SK-N-SH (cell line): ENCODE measurements at regions not wholly inside any gene's neighbourhood (a gene's known extent, or its start where the extent isn't known, plus 50 kb on each side); places are given as distances from the start of the nearest gene placed in this dataset.

Source experiments
- CTCF ChIA-PET: fragments of 300-600, 350-600 bp; formaldehyde crosslinking; extraction: SDS; loops from one replicate; lab custom pipeline; 2021; lab: Yijun Ruan, JAX
- POLR2A ChIA-PET: fragments of 350-600 bp; sonication (Branson Sonifier 250); formaldehyde crosslinking; extraction: SDS; loops from one replicate; lab custom pipeline; 2020; ENCODE audit warnings: antibody characterized with exemption, inconsistent platforms; lab: Yijun Ruan, JAX
- DNase-seq: peaks from one replicate; pipeline ENCODE4 v3.0.0; 2012
- H2AFZ ChIP-seq: fragments of 200-600 bp; sonication (generic); 2 replicates; pipeline ENCODE4 v1.8.1; 2016; ENCODE audit warnings: antibody characterized with exemption, mild to moderate bottlenecking, low read depth
- H3F3A ChIP-seq: fragments of 200-600 bp; sonication (generic); replicated peaks from 2 replicates; pipeline ENCODE3; 2016; ENCODE audit warnings: antibody characterized with exemption, mild to moderate bottlenecking; ENCODE audit not compliant: insufficient read depth
- H3K27ac ChIP-seq, 2 experiments: fragments of 200-500 bp in 1 of 2; fragments of 200-600 bp in 1 of 2; sonication (Bioruptor generic) in 1 of 2; sonication (generic), shearing (Covaris generic) in 1 of 2; 2 replicates each; pipeline versions ENCODE4 v1.5.1 to v1.6.1; 2014 to 2016; ENCODE audit warnings: low read depth in 2 of 2, inconsistent platforms in 1 of 2, low read length in 1 of 2, mild to moderate bottlenecking in 1 of 2, mixed read lengths in 1 of 2
- H3K27me3 ChIP-seq: fragments of 200-600 bp; sonication (generic), shearing (Covaris generic); 2 replicates; pipeline ENCODE4 v1.6.1; 2016; ENCODE audit warnings: mixed run types; ENCODE audit not compliant: insufficient read depth
- H3K36me3 ChIP-seq, 2 experiments: fragments of 200-500 bp in 1 of 2; fragments of 200-600 bp in 1 of 2; sonication (Bioruptor generic) in 1 of 2; sonication (generic) in 1 of 2; replicated peaks in 1 of 2; 2 replicates each; pipeline versions ENCODE3 to v1.5.1; 2014 to 2016; ENCODE audit warnings: low read length in 1 of 2, mild to moderate bottlenecking in 1 of 2; ENCODE audit not compliant: insufficient read depth in 2 of 2, control insufficient read depth in 1 of 2
- H3K4me1 ChIP-seq, 2 experiments: fragments of 200-500 bp in 1 of 2; fragments of 200-600 bp in 1 of 2; sonication (Bioruptor generic) in 1 of 2; sonication (generic), shearing (Covaris generic) in 1 of 2; 2 replicates each; pipeline versions ENCODE4 v1.5.1 to v1.6.1; 2014 to 2016; ENCODE audit warnings: low read depth in 1 of 2, low read length in 1 of 2, mixed run types in 1 of 2; ENCODE audit not compliant: insufficient read depth in 2 of 2, control insufficient read depth in 1 of 2
- H3K4me2 ChIP-seq: fragments of 200-600 bp; sonication (generic), shearing (Covaris generic); 2 replicates; pipeline ENCODE4 v1.6.1; 2017; ENCODE audit warnings: mixed run types
- H3K4me3 ChIP-seq, 2 experiments: fragments of 200-500 bp in 1 of 2; fragments of 200-600 bp in 1 of 2; sonication (Bioruptor generic) in 1 of 2; sonication (generic), shearing (Covaris generic) in 1 of 2; 2 replicates each; pipeline versions ENCODE4 v1.5.1 to v1.8.1; 2014 to 2016; ENCODE audit warnings: low read depth in 2 of 2, inconsistent platforms in 1 of 2, low read length in 1 of 2, mild to moderate bottlenecking in 1 of 2, mixed read lengths in 1 of 2, moderate library complexity in 1 of 2
- H3K79me2 ChIP-seq: fragments of 200-600 bp; sonication (generic); 2 replicates; pipeline ENCODE4 v1.8.1; 2017; ENCODE audit warnings: mild to moderate bottlenecking; ENCODE audit not compliant: insufficient read depth
- H3K9ac ChIP-seq: fragments of 200-600 bp; sonication (generic); 2 replicates; pipeline ENCODE4 v1.6.1; 2017; ENCODE audit warnings: mixed run types
- H3K9me2 ChIP-seq: fragments of 200-600 bp; sonication (generic); 2 replicates; pipeline ENCODE4 v1.6.1; 2017; ENCODE audit warnings: mixed run types
- H3K9me3 ChIP-seq: fragments of 200-600 bp; sonication (generic); 2 replicates; pipeline ENCODE4 v1.6.1; 2017; ENCODE audit warnings: mixed run types, mild to moderate bottlenecking, moderate library complexity
- H4K20me1 ChIP-seq: fragments of 200-600 bp; sonication (generic); 2 replicates; pipeline ENCODE4 v1.6.1; 2017; ENCODE audit warnings: mild to moderate bottlenecking, mixed run types; ENCODE audit not compliant: insufficient read depth
- ELF1 ChIP-seq: IDR thresholded peaks from 2 replicates; pipeline ENCODE4 v1.4.0; 2012
- EP300 ChIP-seq, 2 experiments: IDR thresholded peaks; 2 replicates each; pipeline versions ENCODE4 v1.4.0 to v1.6.1; 2012; ENCODE audit warnings: borderline replicate concordance in 1 of 2, low read depth in 1 of 2, low read length in 1 of 2
- EZH2phosphoT487 ChIP-seq: fragments of 200-600 bp; sonication (generic); IDR thresholded peaks from 2 replicates; pipeline ENCODE4 v1.6.1; 2017; ENCODE audit warnings: low read depth, mixed run types, mild to moderate bottlenecking, antibody characterized with exemption, moderate library complexity, borderline replicate concordance
- FOSL2 ChIP-seq: IDR thresholded peaks from 2 replicates; pipeline ENCODE4 v1.4.0; 2012; ENCODE audit warnings: low read depth, mild to moderate bottlenecking, moderate library complexity, borderline replicate concordance
- FOXJ3 ChIP-seq: sonication (generic); formaldehyde crosslinking; IDR thresholded peaks from 2 replicates; pipeline ENCODE4 v1.5.1; 2020; ENCODE audit warnings: mild to moderate bottlenecking, missing genetic modification reagents
- FOXM1 ChIP-seq: IDR thresholded peaks from 2 replicates; pipeline ENCODE4 v1.4.0; 2012; ENCODE audit warnings: low read depth, mild to moderate bottlenecking
- GATA2 ChIP-seq: sonication (generic); formaldehyde crosslinking; IDR thresholded peaks from 2 replicates; pipeline ENCODE4 v1.5.0; 2020; ENCODE audit warnings: mild to moderate bottlenecking, missing genetic modification reagents
- IRF3 ChIP-seq: fragments of 150-350 bp; IDR thresholded peaks from 2 replicates; pipeline ENCODE4 v1.6.1; 2016; ENCODE audit warnings: mild to moderate bottlenecking, low read depth, low read length
- JUND ChIP-seq: IDR thresholded peaks from 2 replicates; pipeline ENCODE4 v1.4.0; 2012
- NFIC ChIP-seq: IDR thresholded peaks from 2 replicates; pipeline ENCODE4 v1.4.0; 2012; ENCODE audit warnings: borderline replicate concordance
- NRF1 ChIP-seq: IDR thresholded peaks from 2 replicates; pipeline ENCODE4 v1.6.1; 2012; ENCODE audit warnings: low read depth, mild to moderate bottlenecking, low read length
- RFX5 ChIP-seq: IDR thresholded peaks from 2 replicates; pipeline ENCODE4 v1.6.1; 2012; ENCODE audit warnings: mild to moderate bottlenecking, improper control_type of control experiment, low read length
- YY1 ChIP-seq: IDR thresholded peaks from 2 replicates; pipeline ENCODE4 v1.4.0; 2012; ENCODE audit warnings: low read depth, mild to moderate bottlenecking
- ZBTB33 ChIP-seq: IDR thresholded peaks from 2 replicates; pipeline ENCODE4 v1.4.0; 2012; ENCODE audit warnings: low read depth, borderline replicate concordance
- WGBS: methylation state at CpG from one replicate; pipeline ENCODE4 v1.1.6; 2017; ENCODE audit warnings: low lambda C conversion rate; 5-methylcytosine and 5-hydroxymethylcytosine counted together
- TF ChIP-seq, protein P1 (sequence below): IDR thresholded peaks from 2 replicates; pipeline ENCODE4 v1.6.1; 2012; ENCODE audit warnings: mild to moderate bottlenecking, low read depth, low read length, moderate library complexity
- TF ChIP-seq, protein P2 (sequence below): IDR thresholded peaks from 2 replicates; pipeline ENCODE4 v1.4.0; 2012; ENCODE audit warnings: low read depth
- TF ChIP-seq, protein P3 (sequence below): fragments of 200-600 bp; sonication (generic); IDR thresholded peaks from 2 replicates; pipeline ENCODE4 v1.6.1; 2017; ENCODE audit warnings: antibody characterized with exemption, mild to moderate bottlenecking, moderate library complexity

GRCh38 chr2:59077026-59077725 is 836.1 kb upstream of the FANCL start (continued):
- TF ChIP-seq, protein P1, sequence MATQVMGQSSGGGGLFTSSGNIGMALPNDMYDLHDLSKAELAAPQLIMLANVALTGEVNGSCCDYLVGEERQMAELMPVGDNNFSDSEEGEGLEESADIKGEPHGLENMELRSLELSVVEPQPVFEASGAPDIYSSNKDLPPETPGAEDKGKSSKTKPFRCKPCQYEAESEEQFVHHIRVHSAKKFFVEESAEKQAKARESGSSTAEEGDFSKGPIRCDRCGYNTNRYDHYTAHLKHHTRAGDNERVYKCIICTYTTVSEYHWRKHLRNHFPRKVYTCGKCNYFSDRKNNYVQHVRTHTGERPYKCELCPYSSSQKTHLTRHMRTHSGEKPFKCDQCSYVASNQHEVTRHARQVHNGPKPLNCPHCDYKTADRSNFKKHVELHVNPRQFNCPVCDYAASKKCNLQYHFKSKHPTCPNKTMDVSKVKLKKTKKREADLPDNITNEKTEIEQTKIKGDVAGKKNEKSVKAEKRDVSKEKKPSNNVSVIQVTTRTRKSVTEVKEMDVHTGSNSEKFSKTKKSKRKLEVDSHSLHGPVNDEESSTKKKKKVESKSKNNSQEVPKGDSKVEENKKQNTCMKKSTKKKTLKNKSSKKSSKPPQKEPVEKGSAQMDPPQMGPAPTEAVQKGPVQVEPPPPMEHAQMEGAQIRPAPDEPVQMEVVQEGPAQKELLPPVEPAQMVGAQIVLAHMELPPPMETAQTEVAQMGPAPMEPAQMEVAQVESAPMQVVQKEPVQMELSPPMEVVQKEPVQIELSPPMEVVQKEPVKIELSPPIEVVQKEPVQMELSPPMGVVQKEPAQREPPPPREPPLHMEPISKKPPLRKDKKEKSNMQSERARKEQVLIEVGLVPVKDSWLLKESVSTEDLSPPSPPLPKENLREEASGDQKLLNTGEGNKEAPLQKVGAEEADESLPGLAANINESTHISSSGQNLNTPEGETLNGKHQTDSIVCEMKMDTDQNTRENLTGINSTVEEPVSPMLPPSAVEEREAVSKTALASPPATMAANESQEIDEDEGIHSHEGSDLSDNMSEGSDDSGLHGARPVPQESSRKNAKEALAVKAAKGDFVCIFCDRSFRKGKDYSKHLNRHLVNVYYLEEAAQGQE: no peak
- no peak for TF ChIP-seq FOXJ3 (CRISPR knock-in tag)
- no peak for TF ChIP-seq FOSL2
- TF ChIP-seq EZH2phosphoT487: no peak

DNA sequence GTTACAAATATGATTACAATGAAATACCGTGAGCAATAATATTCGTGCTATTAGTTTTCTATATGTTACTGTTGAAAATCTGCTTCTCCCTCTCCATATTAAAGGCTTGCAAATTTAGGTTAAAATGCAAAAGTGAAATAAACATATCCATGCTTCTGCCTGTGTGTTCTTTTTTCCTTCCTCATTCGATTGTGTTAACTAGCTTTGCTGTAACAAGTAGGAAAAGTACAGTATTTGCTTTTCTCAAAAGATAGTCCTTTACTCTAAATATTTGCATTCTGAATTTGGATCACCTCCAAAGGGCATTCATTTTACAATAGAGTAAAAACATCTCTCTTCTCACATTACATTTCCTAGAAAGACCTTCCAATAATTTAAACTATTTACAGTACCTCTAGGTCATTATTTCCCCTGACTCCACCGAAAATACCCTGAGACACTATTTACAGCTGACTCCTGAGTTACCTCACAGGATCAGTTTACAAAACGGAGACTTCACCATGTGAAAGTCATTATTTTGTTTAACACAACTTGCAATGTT is 835.0 kb upstream of the FANCL start:
- no peak for DNase-seq
- ChIA-PET POLR2A (no interaction called here), CTCF (interaction anchor here (1.0 kb wide), 1 partner anchor 52 kb away, joined by 3 read pairs; no protein-coding TSS in a partner anchor)
- no peaks in the 10 kb centered on the region for H3K36me3 ChIP-seq
- no peaks in the 10 kb centered on the region; a peak in 1 of 4 replicates for H3K4me1 ChIP-seq
- H4K20me1 ChIP-seq: no peaks in the 10 kb centered on the region
- H2AFZ ChIP-seq: no peak overlapping the region
- no peak overlapping the region for H3K4me3 ChIP-seq
- no peaks in the 10 kb centered on the region for H3K9me2 ChIP-seq
- no peaks in the 10 kb centered on the region for H3K27me3 ChIP-seq
- no peak overlapping the region for H3K27ac ChIP-seq
- H3K79me2 ChIP-seq: no peaks in the 10 kb centered on the region
- H3K9me3 ChIP-seq: no peaks in the 10 kb centered on the region
- no peaks in the 10 kb centered on the region for H3F3A ChIP-seq
- H3K4me2 ChIP-seq: no peak overlapping the region
- H3K9ac ChIP-seq: no peak overlapping the region
- 22% methylated on average over 5 of the region's 5 CpGs for WGBS
- TF ChIP-seq JUND (no peak), NRF1 (no peak), EP300 (IDR thresholded peaks at IDR 0.05; ENCODE audit: borderline replicate concordance in 1 of 2, low read depth in 1 of 2, low read length in 1 of 2) (no peak), GATA2 (CRISPR knock-in tag) (no peak), EZH2phosphoT487 (no peak), ELF1 (no peak), FOXM1 (no peak), NFIC (no peak), IRF3 (no peak), FOXJ3 (CRISPR knock-in tag) (no peak), YY1 (no peak), RFX5 (no peak), ZBTB33 (no peak)
- TF ChIP-seq, protein P1: no peak
- TF ChIP-seq, protein P2, sequence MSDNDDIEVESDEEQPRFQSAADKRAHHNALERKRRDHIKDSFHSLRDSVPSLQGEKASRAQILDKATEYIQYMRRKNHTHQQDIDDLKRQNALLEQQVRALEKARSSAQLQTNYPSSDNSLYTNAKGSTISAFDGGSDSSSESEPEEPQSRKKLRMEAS: no peak
- TF ChIP-seq, protein P3, sequence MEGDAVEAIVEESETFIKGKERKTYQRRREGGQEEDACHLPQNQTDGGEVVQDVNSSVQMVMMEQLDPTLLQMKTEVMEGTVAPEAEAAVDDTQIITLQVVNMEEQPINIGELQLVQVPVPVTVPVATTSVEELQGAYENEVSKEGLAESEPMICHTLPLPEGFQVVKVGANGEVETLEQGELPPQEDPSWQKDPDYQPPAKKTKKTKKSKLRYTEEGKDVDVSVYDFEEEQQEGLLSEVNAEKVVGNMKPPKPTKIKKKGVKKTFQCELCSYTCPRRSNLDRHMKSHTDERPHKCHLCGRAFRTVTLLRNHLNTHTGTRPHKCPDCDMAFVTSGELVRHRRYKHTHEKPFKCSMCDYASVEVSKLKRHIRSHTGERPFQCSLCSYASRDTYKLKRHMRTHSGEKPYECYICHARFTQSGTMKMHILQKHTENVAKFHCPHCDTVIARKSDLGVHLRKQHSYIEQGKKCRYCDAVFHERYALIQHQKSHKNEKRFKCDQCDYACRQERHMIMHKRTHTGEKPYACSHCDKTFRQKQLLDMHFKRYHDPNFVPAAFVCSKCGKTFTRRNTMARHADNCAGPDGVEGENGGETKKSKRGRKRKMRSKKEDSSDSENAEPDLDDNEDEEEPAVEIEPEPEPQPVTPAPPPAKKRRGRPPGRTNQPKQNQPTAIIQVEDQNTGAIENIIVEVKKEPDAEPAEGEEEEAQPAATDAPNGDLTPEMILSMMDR: no peak
